ENCODE measurements at regions not wholly inside any gene's neighbourhood (a gene's known extent, or its start where the extent isn't known, plus 50 kb on each side); places are given as distances from the start of the nearest gene placed in this dataset.

DNA sequence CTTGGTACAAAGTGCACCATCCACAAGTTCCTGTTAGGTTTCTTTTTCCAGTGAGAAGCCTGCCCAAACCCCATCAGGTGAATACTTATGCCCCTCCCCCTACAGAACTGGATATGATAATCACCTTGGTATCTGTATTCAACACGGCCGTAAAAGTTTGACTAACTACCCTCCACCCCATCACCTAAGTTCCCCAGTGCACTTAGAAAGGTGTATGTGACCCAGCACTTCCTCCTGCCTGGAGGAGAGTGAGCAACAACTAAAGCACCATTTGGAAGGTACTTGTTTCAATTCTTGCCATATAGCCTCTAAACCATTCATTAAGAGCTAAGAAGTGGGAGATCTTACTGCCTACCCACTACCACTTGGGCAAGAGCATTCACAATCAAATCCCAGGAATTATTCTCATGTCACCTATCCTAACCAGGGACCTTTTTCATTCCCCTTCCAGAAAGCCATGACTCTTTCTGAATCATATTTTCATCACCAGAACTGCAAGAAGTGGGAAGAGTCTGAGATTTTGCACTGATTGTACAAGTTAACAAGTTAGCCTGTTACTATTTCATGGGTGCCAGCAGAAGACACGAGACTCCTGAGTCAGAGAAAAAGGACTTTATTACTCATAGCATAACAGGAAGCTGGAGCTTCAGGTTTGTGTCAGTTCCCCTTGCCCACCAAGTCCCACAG lies 53.5 kb upstream of the NDUFV2 start (continued):
- TF ChIP-seq, protein P1, sequence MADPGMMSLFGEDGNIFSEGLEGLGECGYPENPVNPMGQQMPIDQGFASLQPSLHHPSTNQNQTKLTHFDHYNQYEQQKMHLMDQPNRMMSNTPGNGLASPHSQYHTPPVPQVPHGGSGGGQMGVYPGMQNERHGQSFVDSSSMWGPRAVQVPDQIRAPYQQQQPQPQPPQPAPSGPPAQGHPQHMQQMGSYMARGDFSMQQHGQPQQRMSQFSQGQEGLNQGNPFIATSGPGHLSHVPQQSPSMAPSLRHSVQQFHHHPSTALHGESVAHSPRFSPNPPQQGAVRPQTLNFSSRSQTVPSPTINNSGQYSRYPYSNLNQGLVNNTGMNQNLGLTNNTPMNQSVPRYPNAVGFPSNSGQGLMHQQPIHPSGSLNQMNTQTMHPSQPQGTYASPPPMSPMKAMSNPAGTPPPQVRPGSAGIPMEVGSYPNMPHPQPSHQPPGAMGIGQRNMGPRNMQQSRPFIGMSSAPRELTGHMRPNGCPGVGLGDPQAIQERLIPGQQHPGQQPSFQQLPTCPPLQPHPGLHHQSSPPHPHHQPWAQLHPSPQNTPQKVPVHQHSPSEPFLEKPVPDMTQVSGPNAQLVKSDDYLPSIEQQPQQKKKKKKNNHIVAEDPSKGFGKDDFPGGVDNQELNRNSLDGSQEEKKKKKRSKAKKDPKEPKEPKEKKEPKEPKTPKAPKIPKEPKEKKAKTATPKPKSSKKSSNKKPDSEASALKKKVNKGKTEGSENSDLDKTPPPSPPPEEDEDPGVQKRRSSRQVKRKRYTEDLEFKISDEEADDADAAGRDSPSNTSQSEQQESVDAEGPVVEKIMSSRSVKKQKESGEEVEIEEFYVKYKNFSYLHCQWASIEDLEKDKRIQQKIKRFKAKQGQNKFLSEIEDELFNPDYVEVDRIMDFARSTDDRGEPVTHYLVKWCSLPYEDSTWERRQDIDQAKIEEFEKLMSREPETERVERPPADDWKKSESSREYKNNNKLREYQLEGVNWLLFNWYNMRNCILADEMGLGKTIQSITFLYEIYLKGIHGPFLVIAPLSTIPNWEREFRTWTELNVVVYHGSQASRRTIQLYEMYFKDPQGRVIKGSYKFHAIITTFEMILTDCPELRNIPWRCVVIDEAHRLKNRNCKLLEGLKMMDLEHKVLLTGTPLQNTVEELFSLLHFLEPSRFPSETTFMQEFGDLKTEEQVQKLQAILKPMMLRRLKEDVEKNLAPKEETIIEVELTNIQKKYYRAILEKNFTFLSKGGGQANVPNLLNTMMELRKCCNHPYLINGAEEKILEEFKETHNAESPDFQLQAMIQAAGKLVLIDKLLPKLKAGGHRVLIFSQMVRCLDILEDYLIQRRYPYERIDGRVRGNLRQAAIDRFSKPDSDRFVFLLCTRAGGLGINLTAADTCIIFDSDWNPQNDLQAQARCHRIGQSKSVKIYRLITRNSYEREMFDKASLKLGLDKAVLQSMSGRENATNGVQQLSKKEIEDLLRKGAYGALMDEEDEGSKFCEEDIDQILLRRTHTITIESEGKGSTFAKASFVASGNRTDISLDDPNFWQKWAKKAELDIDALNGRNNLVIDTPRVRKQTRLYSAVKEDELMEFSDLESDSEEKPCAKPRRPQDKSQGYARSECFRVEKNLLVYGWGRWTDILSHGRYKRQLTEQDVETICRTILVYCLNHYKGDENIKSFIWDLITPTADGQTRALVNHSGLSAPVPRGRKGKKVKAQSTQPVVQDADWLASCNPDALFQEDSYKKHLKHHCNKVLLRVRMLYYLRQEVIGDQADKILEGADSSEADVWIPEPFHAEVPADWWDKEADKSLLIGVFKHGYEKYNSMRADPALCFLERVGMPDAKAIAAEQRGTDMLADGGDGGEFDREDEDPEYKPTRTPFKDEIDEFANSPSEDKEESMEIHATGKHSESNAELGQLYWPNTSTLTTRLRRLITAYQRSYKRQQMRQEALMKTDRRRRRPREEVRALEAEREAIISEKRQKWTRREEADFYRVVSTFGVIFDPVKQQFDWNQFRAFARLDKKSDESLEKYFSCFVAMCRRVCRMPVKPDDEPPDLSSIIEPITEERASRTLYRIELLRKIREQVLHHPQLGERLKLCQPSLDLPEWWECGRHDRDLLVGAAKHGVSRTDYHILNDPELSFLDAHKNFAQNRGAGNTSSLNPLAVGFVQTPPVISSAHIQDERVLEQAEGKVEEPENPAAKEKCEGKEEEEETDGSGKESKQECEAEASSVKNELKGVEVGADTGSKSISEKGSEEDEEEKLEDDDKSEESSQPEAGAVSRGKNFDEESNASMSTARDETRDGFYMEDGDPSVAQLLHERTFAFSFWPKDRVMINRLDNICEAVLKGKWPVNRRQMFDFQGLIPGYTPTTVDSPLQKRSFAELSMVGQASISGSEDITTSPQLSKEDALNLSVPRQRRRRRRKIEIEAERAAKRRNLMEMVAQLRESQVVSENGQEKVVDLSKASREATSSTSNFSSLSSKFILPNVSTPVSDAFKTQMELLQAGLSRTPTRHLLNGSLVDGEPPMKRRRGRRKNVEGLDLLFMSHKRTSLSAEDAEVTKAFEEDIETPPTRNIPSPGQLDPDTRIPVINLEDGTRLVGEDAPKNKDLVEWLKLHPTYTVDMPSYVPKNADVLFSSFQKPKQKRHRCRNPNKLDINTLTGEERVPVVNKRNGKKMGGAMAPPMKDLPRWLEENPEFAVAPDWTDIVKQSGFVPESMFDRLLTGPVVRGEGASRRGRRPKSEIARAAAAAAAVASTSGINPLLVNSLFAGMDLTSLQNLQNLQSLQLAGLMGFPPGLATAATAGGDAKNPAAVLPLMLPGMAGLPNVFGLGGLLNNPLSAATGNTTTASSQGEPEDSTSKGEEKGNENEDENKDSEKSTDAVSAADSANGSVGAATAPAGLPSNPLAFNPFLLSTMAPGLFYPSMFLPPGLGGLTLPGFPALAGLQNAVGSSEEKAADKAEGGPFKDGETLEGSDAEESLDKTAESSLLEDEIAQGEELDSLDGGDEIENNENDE (IDR thresholded peaks at IDR 0.05; ENCODE audit: insufficient replicate concordance, low read length), result no peak
- TF ChIP-seq EZH2 (IDR thresholded peaks at IDR 0.05; ENCODE audit: low read depth, low read length, severe bottlenecking), result no peak
- TF ChIP-seq CTBP2 (IDR thresholded peaks at IDR 0.05; ENCODE audit: borderline replicate concordance, insufficient read depth, insufficient read length, low read length), result no peak
- no peak for TF ChIP-seq JUND (IDR thresholded peaks at IDR 0.05; ENCODE audit: low read length)
- TF ChIP-seq SIX5 (IDR thresholded peaks at IDR 0.05; ENCODE audit: low read depth, low read length), result no peak
- TF ChIP-seq BRCA1 (IDR thresholded peaks at IDR 0.05; ENCODE audit: low read depth, low read length), result no peak
- no peak for TF ChIP-seq KDM5A (IDR thresholded peaks at IDR 0.05; ENCODE audit: low read length)
- no peak for TF ChIP-seq SRF (IDR thresholded peaks at IDR 0.05; ENCODE audit: low read depth, low read length)
- no peak for TF ChIP-seq SAP30 (IDR thresholded peaks at IDR 0.05; ENCODE audit: insufficient read depth, insufficient replicate concordance, low read length)
- no peak for TF ChIP-seq FOSL1 (IDR thresholded peaks at IDR 0.05; ENCODE audit: insufficient read depth, low read depth, low read length)
- TF ChIP-seq EGR1 (IDR thresholded peaks at IDR 0.05; ENCODE audit: borderline replicate concordance, low read depth, low read length), result no peak

Measured in H1 (cell line).